K562 (cell line): ENCODE measurements at regions not wholly inside any gene's neighbourhood (a gene's known extent, or its start where the extent isn't known, plus 50 kb on each side); places are given as distances from the start of the nearest gene placed in this dataset.

Experiments
- ATAC-seq: fragments of 200-7000 bp; cut with Tn5 transposase; 3 replicates; pipeline ENCODE4 v1.9.1; 2020; ENCODE audit warnings: moderate library complexity
- BruUV-seq: library from RNA; stranded (reverse); fragments of 400-500 nt; replicated peaks from 2 replicates; lab custom pipeline; 2021; lab: Mats Ljungman, UMichigan
- CTCF ChIA-PET: fragments of 300-600 bp; formaldehyde crosslinking; extraction: SDS; loops from one replicate; lab custom pipeline; 2021; ENCODE audit warnings: low intra/inter-chr PET ratio; lab: Yijun Ruan, JAX
- POLR2A ChIA-PET: fragments of 300-600, 350-650 bp; sonication (Branson Sonifier 250); formaldehyde crosslinking; extraction: SDS; loops from one replicate; lab custom pipeline; 2021; ENCODE audit warnings: antibody characterized with exemption, inconsistent platforms; lab: Yijun Ruan, JAX
- DNase-seq, 4 experiments: peaks; one replicate each; pipeline versions ENCODE4 v3.0.0 to v3.0.0-alpha.2; 2011 to 2018; ENCODE audit warnings: low spot score in 3 of 4, mixed read lengths in 3 of 4; ENCODE audit errors: extremely low read depth in 1 of 4
- FAIRE-seq: peaks from 2 replicates; lab custom pipeline; 2011; peaks lifted over from hg19 to GRCh38; lab: Jason Lieb, UNC
- H2AFZ ChIP-seq: 2 replicates; pipeline ENCODE4 v1.6.0; 2011; ENCODE audit warnings: low read depth, low read length, control low read depth, inconsistent platforms
- H3K27ac ChIP-seq: fragments of 200-600 bp; 3 replicates; pipeline ENCODE4 v1.8.0; 2011; ENCODE audit warnings: low read depth, mild to moderate bottlenecking, control low read depth, inconsistent platforms, low read length, moderate library complexity, mixed read lengths; ENCODE audit errors: extremely low read depth
- H3K27me3 ChIP-seq, 2 experiments: fragments of 300-600 bp in 1 of 2; 2 replicates in 1 of 2; 3 replicates in 1 of 2; pipeline versions ENCODE4 v1.6.0 to v1.8.0; 2011; ENCODE audit warnings: inconsistent platforms in 2 of 2, low read length in 2 of 2, mild to moderate bottlenecking in 1 of 2, mixed read lengths in 1 of 2, moderate library complexity in 1 of 2; ENCODE audit not compliant: control insufficient read depth in 2 of 2, insufficient read depth in 2 of 2
- H3K36me3 ChIP-seq: fragments of 300-600 bp; 3 replicates; pipeline ENCODE4 v1.8.0; 2011; ENCODE audit warnings: mild to moderate bottlenecking, low read length, inconsistent platforms; ENCODE audit not compliant: control insufficient read depth, insufficient read depth
- H3K4me1 ChIP-seq, 2 experiments: fragments of 200-600 bp in 1 of 2; replicated peaks in 1 of 2; 2 replicates in 1 of 2; 3 replicates in 1 of 2; pipeline versions ENCODE4 v1.5.1 to v1.8.0; 2011; ENCODE audit warnings: inconsistent platforms in 2 of 2, low read length in 2 of 2, mild to moderate bottlenecking in 1 of 2, mixed read lengths in 1 of 2, moderate library complexity in 1 of 2; ENCODE audit not compliant: control insufficient read depth in 2 of 2, insufficient read depth in 2 of 2
- H3K4me2 ChIP-seq: 2 replicates; pipeline ENCODE4 v1.6.1; 2011; ENCODE audit warnings: low read length, control low read depth, inconsistent platforms, mixed read lengths; ENCODE audit not compliant: insufficient read depth
- H3K4me3 ChIP-seq: fragments of 200-600 bp; sonication (generic), shearing (Covaris generic); 2 replicates; pipeline ENCODE4 v1.5.1; 2016; ENCODE audit warnings: control low read depth, inconsistent platforms
- H3K79me2 ChIP-seq: fragments of 200-600 bp; 3 replicates; pipeline ENCODE4 v1.8.0; 2011; ENCODE audit warnings: low read length, inconsistent platforms; ENCODE audit not compliant: control insufficient read depth, insufficient read depth
- H3K9ac ChIP-seq, 2 experiments: 2 replicates each; pipeline versions ENCODE4 v1.6.0 to v1.6.1; 2011; ENCODE audit warnings: low read depth in 2 of 2, low read length in 2 of 2, control low read depth in 1 of 2, inconsistent platforms in 1 of 2, mild to moderate bottlenecking in 1 of 2, mixed read lengths in 1 of 2; ENCODE audit not compliant: insufficient read depth in 1 of 2
- H3K9me1 ChIP-seq: one replicate; pipeline ENCODE4 v1.6.0; 2011; ENCODE audit warnings: inconsistent platforms, mild to moderate bottlenecking, low read length, moderate library complexity; ENCODE audit not compliant: control insufficient read depth, insufficient read depth
- H3K9me3 ChIP-seq: replicated peaks from 2 replicates; pipeline ENCODE4 v1.5.1; 2011; ENCODE audit warnings: low read depth, low read length, inconsistent platforms; ENCODE audit not compliant: control insufficient read depth, insufficient read depth
- H4K20me1 ChIP-seq: replicated peaks from 2 replicates; pipeline ENCODE4 v1.6.1; 2011; ENCODE audit warnings: low read length, inconsistent platforms, mixed read lengths; ENCODE audit not compliant: control insufficient read depth, insufficient read depth
- CREM ChIP-seq: IDR thresholded peaks from 2 replicates; pipeline ENCODE4 v1.6.1; 2014; ENCODE audit warnings: antibody characterized with exemption, low read depth
- EWSR1 ChIP-seq: fragments of 450-650 bp; IDR thresholded peaks from 2 replicates; pipeline ENCODE4 v1.6.1; 2018; ENCODE audit warnings: borderline replicate concordance, mild to moderate bottlenecking, low read depth, moderate library complexity; ENCODE audit not compliant: partially characterized antibody
- KDM2B ChIP-seq: fragments of 250-450 bp; sonication (Bioruptor Pico); IDR thresholded peaks from 2 replicates; pipeline ENCODE4 v1.8.0; 2021; ENCODE audit warnings: mild to moderate bottlenecking, moderate library complexity
- KHSRP ChIP-seq: fragments of 450-650 bp; IDR thresholded peaks from 2 replicates; pipeline ENCODE4 v1.6.1; 2017
- MAFG ChIP-seq: fragments of 450-650 bp; conservative IDR thresholded peaks from 2 replicates; pipeline ENCODE4 v1.6.1; 2016; ENCODE audit warnings: missing genetic modification characterization, missing compliant biosample characterization
- MAFK ChIP-seq: IDR thresholded peaks from 2 replicates; pipeline ENCODE4 v1.6.1; 2011; ENCODE audit warnings: low read length, improper control_type of control experiment
- MAZ ChIP-seq, 2 experiments: fragments of 450-650 bp in 1 of 2; sonication (generic) in 1 of 2; formaldehyde crosslinking; IDR thresholded peaks in 1 of 2; conservative IDR thresholded peaks in 1 of 2; 2 replicates each; pipeline versions ENCODE4 v1.4.0 to v1.5.0; 2020; ENCODE audit warnings: mild to moderate bottlenecking in 1 of 2, missing genetic modification reagents in 1 of 2
- NBN ChIP-seq: fragments of 450-650 bp; IDR thresholded peaks from 2 replicates; pipeline ENCODE4 v1.6.1; 2016; ENCODE audit warnings: low read depth, mild to moderate bottlenecking
- POLR2G ChIP-seq: fragments of 200-400 bp; formaldehyde crosslinking; IDR thresholded peaks from 2 replicates; pipeline ENCODE4 v1.6.1; 2017; ENCODE audit warnings: low read depth, mild to moderate bottlenecking, antibody characterized with exemption, low read length, moderate library complexity
- ZNF146 ChIP-seq: IDR thresholded peaks from one replicate; pipeline ENCODE4 v1.6.1; 2018; ENCODE audit warnings: missing compliant biosample characterization; ENCODE audit not compliant: unreplicated experiment
- ZZZ3 ChIP-seq: fragments of 450-650 bp; IDR thresholded peaks from 2 replicates; pipeline ENCODE4 v1.6.1; 2016; ENCODE audit warnings: antibody characterized with exemption, mild to moderate bottlenecking, moderate library complexity
- WGBS: fragments of 100-300 bp; shearing (Covaris generic); methylation state at CpG from one replicate; pipeline ENCODE4 v1.1.6; 2016; ENCODE audit warnings: low coverage, mixed read lengths; ENCODE audit not compliant: insufficient coverage; ENCODE audit errors: missing lambda C conversion rate; 5-methylcytosine and 5-hydroxymethylcytosine counted together
- in situ Hi-C: fragments of 300-500 bp; cut with MboI; formaldehyde crosslinking; loops from 4 replicates; pipeline ENCODE4 v1.15.0; 2018; ENCODE audit warnings: inconsistent platforms, mixed read lengths
- intact Hi-C: fragments of 100-400 bp; cut with micrococcal nuclease; formaldehyde crosslinking; loops from 2 replicates; pipeline ENCODE4 v1.14.2; 2022
- TF ChIP-seq, protein P1 (sequence below): fragments of 150-350 bp; conservative IDR thresholded peaks from 2 replicates; pipeline ENCODE4 v1.6.1; 2014; ENCODE audit warnings: low read length
- TF ChIP-seq, protein P2 (sequence below): fragments of 450-650 bp; formaldehyde crosslinking; IDR thresholded peaks from 2 replicates; pipeline ENCODE4 v1.4.0; 2020; ENCODE audit warnings: mild to moderate bottlenecking, moderate library complexity
- TF ChIP-seq, protein P3 (sequence below): fragments of 450-650 bp; formaldehyde crosslinking; IDR thresholded peaks from 2 replicates; pipeline ENCODE4 v1.4.0; 2020; ENCODE audit warnings: mild to moderate bottlenecking, moderate library complexity
- TF ChIP-seq, protein P4 (sequence below): fragments of 250-450 bp; sonication (Bioruptor Pico); IDR thresholded peaks from 2 replicates; pipeline ENCODE4 v1.9.0; 2021; ENCODE audit warnings: mild to moderate bottlenecking

DNA sequence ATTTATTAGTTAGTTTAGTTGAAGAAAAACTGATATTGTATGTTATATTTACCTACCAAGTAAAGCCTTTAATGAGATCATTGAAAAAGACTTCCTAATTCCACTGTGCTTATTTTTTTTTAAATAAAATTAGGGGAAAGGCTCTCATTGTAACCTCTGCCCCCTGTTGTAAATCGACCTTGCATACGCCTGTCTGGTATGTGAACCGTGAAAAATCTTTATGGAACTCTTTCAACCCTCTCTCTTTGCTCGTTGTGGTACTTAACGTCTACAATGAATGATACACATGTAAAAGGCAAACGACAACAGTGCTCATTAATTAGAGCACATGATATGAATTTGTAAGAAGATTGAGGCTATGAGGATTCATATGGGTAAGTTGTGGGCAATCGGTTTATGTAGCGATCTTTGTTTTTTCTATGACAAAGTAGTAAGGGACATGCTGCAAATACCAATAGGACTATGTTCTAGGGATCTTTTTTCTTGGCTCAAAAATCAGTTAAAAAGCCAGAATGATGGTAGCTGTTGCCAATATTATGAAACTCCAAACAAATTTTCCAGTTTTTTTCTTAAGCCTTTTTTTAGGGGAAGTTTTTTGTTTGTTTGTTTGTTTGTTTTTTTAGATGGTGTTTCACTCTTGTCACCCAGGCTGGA is 119.0 kb upstream of the MCHR2 start (continued):
- TF ChIP-seq, protein P1, sequence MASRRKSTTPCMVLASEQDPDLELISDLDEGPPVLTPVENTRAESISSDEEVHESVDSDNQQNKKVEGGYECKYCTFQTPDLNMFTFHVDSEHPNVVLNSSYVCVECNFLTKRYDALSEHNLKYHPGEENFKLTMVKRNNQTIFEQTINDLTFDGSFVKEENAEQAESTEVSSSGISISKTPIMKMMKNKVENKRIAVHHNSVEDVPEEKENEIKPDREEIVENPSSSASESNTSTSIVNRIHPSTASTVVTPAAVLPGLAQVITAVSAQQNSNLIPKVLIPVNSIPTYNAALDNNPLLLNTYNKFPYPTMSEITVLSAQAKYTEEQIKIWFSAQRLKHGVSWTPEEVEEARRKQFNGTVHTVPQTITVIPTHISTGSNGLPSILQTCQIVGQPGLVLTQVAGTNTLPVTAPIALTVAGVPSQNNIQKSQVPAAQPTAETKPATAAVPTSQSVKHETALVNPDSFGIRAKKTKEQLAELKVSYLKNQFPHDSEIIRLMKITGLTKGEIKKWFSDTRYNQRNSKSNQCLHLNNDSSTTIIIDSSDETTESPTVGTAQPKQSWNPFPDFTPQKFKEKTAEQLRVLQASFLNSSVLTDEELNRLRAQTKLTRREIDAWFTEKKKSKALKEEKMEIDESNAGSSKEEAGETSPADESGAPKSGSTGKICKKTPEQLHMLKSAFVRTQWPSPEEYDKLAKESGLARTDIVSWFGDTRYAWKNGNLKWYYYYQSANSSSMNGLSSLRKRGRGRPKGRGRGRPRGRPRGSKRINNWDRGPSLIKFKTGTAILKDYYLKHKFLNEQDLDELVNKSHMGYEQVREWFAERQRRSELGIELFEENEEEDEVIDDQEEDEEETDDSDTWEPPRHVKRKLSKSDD = no peak
- no peak for TF ChIP-seq KHSRP
- TF ChIP-seq, protein P2, sequence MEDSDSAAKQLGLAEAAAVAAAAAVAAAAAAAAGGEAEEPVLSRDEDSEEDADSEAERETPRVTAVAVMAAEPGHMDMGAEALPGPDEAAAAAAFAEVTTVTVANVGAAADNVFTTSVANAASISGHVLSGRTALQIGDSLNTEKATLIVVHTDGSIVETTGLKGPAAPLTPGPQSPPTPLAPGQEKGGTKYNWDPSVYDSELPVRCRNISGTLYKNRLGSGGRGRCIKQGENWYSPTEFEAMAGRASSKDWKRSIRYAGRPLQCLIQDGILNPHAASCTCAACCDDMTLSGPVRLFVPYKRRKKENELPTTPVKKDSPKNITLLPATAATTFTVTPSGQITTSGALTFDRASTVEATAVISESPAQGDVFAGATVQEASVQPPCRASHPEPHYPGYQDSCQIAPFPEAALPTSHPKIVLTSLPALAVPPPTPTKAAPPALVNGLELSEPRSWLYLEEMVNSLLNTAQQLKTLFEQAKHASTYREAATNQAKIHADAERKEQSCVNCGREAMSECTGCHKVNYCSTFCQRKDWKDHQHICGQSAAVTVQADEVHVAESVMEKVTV (CRISPR knock-in tag) = no peak
- TF ChIP-seq, all 486 proteins: peak for 0

DNA sequence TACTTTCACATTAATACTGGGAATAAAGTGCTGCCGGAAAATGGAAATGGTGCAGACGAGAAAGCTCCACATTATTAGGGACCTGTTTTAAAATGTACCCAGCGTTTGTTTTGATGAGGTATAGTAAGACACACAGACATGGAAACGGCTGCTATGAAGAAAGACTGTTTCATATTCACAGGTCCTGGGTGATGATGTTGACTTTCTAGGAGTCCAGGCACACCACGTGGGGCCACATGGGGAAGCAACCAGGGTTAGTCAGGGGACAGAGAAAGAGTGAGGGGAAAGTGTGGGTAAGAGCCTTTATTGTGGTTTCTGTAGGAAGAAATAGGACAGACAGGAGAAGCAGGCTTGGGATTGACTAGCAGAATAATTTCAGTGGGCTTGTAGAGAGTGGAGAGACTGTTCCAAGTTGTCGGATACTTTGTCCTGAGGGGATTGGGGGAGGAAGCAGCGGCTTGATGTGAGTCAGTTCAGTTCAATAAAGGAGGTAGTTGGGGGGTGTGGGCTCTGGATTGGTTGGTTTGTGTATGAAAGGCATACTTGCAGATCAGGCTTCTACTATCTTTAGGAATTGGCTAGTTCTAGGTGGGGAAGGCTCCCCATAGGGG is 112.0 kb upstream of the MCHR2 start:
- H3K4me2 ChIP-seq = no peak overlapping the region
- TF ChIP-seq KDM2B (CRISPR knock-in tag) = no peak
- TF ChIP-seq MAFG (tag) = no peak
- no peak for TF ChIP-seq ZZZ3
- TF ChIP-seq MAZ (CRISPR knock-in tag; conservative IDR thresholded peaks at IDR 0.05 in 1 of 2, IDR thresholded peaks at IDR 0.05 in 1 of 2) = no peak
- TF ChIP-seq, protein P3, sequence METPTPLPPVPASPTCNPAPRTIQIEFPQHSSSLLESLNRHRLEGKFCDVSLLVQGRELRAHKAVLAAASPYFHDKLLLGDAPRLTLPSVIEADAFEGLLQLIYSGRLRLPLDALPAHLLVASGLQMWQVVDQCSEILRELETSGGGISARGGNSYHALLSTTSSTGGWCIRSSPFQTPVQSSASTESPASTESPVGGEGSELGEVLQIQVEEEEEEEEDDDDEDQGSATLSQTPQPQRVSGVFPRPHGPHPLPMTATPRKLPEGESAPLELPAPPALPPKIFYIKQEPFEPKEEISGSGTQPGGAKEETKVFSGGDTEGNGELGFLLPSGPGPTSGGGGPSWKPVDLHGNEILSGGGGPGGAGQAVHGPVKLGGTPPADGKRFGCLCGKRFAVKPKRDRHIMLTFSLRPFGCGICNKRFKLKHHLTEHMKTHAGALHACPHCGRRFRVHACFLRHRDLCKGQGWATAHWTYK (CRISPR knock-in tag) = no peak
- TF ChIP-seq ZNF146 (CRISPR knock-in tag) = no peak
- no peak for TF ChIP-seq MAFK
- no peak for TF ChIP-seq EWSR1
- no peak for TF ChIP-seq NBN
- TF ChIP-seq, protein P4, sequence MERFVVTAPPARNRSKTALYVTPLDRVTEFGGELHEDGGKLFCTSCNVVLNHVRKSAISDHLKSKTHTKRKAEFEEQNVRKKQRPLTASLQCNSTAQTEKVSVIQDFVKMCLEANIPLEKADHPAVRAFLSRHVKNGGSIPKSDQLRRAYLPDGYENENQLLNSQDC (CRISPR knock-in tag) = no peak
- no peak for TF ChIP-seq CREM
- no peak for TF ChIP-seq POLR2G
- TF ChIP-seq, all 486 proteins: peak for 0
- no TSS peak for BruUV-seq
- ATAC-seq = peak; percentile 27; the same call in 1 of the 3 replicates
- FAIRE-seq = peak; percentile 35
- Histone ChIP-seq H2AFZ (0 out of 2 replicates have a peak overlapping the region, but pooled peaks have one; percentile 40), H3K4me3 (no peak overlapping the region), H3K9ac (no peak overlapping the region), H3K27me3 (no peaks in the 10 kb centered on the region), H3K9me1 (no peaks in the 10 kb centered on the region), H3K79me2 (no peaks in the 10 kb centered on the region), H3K9me3 (no peaks in the 10 kb centered on the region), H3K36me3 (no peaks in the 10 kb centered on the region), H4K20me1 (no peaks in the 10 kb centered on the region), H3K27ac (no peak overlapping the region), H3K4me1 (no peaks in the 10 kb centered on the region)
- ChIA-PET CTCF (interaction anchor here (2.1 to 3.9 kb wide), 3 partner anchors 374 to 558 kb away, joined by 8 to 26 read pairs (median 15); no protein-coding TSS in a partner anchor), POLR2A (interaction anchor here (0.7 kb wide), 1 partner anchor 446 kb away, joined by 3 read pairs; no protein-coding TSS in a partner anchor)
- intact Hi-C loops (no loop called here), in situ Hi-C loops (no loop called here)
- 5% methylated on average over 7 of the region's 7 CpGs for WGBS
- DNase-seq = no peak
